ENCODE measurements at regions not wholly inside any gene's neighbourhood (a gene's known extent, or its start where the extent isn't known, plus 50 kb on each side); places are given as distances from the start of the nearest gene placed in this dataset.

GRCh38 chr3:120544361-120544760, 51.8 kb upstream of the NDUFB4 start:
- Histone ChIP-seq H3K4me3 (no peak overlapping the region), H3K9me3 (no peaks in the 10 kb centered on the region), H3K36me3 (ENCODE audit: low read depth, missing control alignments) (no peaks in the 10 kb centered on the region), H3K27ac (no peak overlapping the region), H3K27me3 (no peaks in the 10 kb centered on the region), H3K4me1 (no peaks in the 10 kb centered on the region)
- 88 to 100% methylated on average over 2 of the region's 2 CpGs for WGBS, 2 donors
- intact Hi-C loops (cut with DNase I; ENCODE audit: low total_unique reads) = no loop called here
- TF ChIP-seq, protein P1, sequence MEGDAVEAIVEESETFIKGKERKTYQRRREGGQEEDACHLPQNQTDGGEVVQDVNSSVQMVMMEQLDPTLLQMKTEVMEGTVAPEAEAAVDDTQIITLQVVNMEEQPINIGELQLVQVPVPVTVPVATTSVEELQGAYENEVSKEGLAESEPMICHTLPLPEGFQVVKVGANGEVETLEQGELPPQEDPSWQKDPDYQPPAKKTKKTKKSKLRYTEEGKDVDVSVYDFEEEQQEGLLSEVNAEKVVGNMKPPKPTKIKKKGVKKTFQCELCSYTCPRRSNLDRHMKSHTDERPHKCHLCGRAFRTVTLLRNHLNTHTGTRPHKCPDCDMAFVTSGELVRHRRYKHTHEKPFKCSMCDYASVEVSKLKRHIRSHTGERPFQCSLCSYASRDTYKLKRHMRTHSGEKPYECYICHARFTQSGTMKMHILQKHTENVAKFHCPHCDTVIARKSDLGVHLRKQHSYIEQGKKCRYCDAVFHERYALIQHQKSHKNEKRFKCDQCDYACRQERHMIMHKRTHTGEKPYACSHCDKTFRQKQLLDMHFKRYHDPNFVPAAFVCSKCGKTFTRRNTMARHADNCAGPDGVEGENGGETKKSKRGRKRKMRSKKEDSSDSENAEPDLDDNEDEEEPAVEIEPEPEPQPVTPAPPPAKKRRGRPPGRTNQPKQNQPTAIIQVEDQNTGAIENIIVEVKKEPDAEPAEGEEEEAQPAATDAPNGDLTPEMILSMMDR (IDR thresholded peaks at IDR 0.05) = no peak
- no peak for DNase-seq

DNA sequence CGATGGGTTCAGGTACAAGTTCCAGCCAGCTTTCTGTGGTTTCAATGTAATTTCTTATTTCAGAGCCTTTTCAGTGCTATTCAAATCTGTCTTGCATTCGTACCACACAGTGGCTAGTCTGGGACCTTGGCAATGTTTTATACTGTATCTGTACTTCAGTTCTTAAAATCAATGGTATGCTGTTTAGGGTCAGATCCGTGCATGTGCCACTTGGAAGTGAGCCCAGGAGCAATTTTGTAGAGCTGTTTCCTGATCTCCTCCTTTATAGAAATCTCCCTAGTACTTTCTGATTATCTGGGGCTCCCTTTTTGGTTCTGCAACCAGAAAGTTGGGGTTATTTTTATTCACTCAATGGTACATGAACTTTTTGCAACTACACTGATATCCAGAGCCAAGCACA, 59.5 kb upstream of the NDUFB4 start:
- Histone ChIP-seq H3K4me3 (no peak overlapping the region), H3K27ac (no peak overlapping the region), H3K9me3 (no peaks in the 10 kb centered on the region), H3K27me3 (no peaks in the 10 kb centered on the region), H3K4me1 (no peaks in the 10 kb centered on the region), H3K36me3 (ENCODE audit: low read depth, missing control alignments) (no peaks in the 10 kb centered on the region)
- intact Hi-C loops (cut with DNase I; ENCODE audit: low total_unique reads) = no loop called here
- TF ChIP-seq, protein P1 (IDR thresholded peaks at IDR 0.05) = no peak
- TF ChIP-seq POLR2A (IDR thresholded peaks at IDR 0.05) = no peak
- DNase-seq = no peak
- WGBS, 2 donors = 52 to 70% methylated on average over 3 of the region's 3 CpGs

GRCh38 chr3:120532969-120533368, 63.2 kb upstream of the NDUFB4 start:
- H3K9me3 ChIP-seq = no peaks in the 10 kb centered on the region
- no peak overlapping the region for H3K27ac ChIP-seq
- H3K4me1 ChIP-seq = no peaks in the 10 kb centered on the region
- 52 to 74% methylated on average over 2 of the region's 2 CpGs for WGBS, 2 donors
- intact Hi-C loops (cut with DNase I; ENCODE audit: low total_unique reads) = no loop called here
- H3K4me3 ChIP-seq = no peak overlapping the region
- DNase-seq = no peak
- TF ChIP-seq POLR2A (IDR thresholded peaks at IDR 0.05) = no peak
- TF ChIP-seq, protein P1 (IDR thresholded peaks at IDR 0.05) = no peak
- H3K36me3 ChIP-seq (ENCODE audit: low read depth, missing control alignments) = no peaks in the 10 kb centered on the region
- no peaks in the 10 kb centered on the region for H3K27me3 ChIP-seq

DNA sequence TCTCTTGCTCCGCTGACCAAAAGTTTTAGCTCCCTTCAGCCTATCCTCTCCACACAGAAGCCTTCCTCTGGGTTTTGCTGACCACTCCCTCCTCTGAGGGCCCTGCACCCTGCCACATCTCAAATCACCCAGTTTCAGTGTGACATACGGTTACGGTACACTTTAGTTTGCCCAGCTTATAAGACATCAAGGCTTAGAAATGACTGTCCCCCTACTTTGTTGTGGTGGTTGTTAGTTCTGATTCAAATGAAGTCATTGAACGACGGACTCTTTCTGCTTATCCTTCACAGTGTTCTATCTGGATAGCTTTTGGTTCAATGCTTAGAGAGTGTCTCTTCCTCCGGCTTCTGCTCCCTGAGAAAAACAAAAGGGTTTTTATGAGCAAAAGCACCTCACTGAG, 68.0 kb upstream of the NDUFB4 start:
- DNase-seq = no peak
- H3K4me1 ChIP-seq = no peaks in the 10 kb centered on the region

More for the DNA sequence above, 68.0 kb upstream of the NDUFB4 start:
- no peak for TF ChIP-seq POLR2A (IDR thresholded peaks at IDR 0.05)
- TF ChIP-seq, protein P1 (IDR thresholded peaks at IDR 0.05) = no peak
- H3K36me3 ChIP-seq (ENCODE audit: low read depth, missing control alignments) = no peaks in the 10 kb centered on the region
- no peak overlapping the region for H3K27ac ChIP-seq
- 61 to 67% methylated on average over 6 of the region's 6 CpGs for WGBS, 2 donors
- peak overlapping the region in 1 of 2 donors; percentile 24 for H3K4me3 ChIP-seq
- no peaks in the 10 kb centered on the region for H3K9me3 ChIP-seq
- no peaks in the 10 kb centered on the region for H3K27me3 ChIP-seq
- intact Hi-C loops (cut with DNase I; ENCODE audit: low total_unique reads) = no loop called here
